BE2C (cell line): ENCODE measurements at regions not wholly inside any gene's neighbourhood (a gene's known extent, or its start where the extent isn't known, plus 50 kb on each side); places are given as distances from the start of the nearest gene placed in this dataset.
"Not testable (repeated sequence)": the region's sequence is repeated elsewhere in the genome, so short reads cannot be mapped to it uniquely, and the experiment has no call there.

ENCODE experiments used
- DNase-seq: peaks from one replicate; pipeline ENCODE4 v3.0.0-alpha.2; 2020
- H3K27me3 ChIP-seq: fragments of 250-450 bp; sonication (Bioruptor Pico); 2 replicates; pipeline ENCODE4 v1.5.1; 2020; ENCODE audit warnings: mild to moderate bottlenecking
- H3K36me3 ChIP-seq: fragments of 250-450 bp; sonication (Bioruptor Pico); 2 replicates; pipeline ENCODE4 v1.5.1; 2020; ENCODE audit warnings: mild to moderate bottlenecking
- H3K4me1 ChIP-seq: fragments of 250-450 bp; sonication (Bioruptor Pico); 2 replicates; pipeline ENCODE4 v1.5.1; 2020
- H3K4me3 ChIP-seq: 2 replicates; pipeline ENCODE4 v1.5.1; 2011; ENCODE audit warnings: low read depth, low read length
- H3K9me3 ChIP-seq: fragments of 250-450 bp; sonication (Bioruptor Pico); 2 replicates; pipeline ENCODE4 v1.5.1; 2020
- CTCF ChIP-seq: IDR thresholded peaks from 2 replicates; pipeline ENCODE4 v1.5.1; 2012; ENCODE audit warnings: mild to moderate bottlenecking, low read depth, low read length

- no peaks in the 10 kb centered on the region for H3K36me3 ChIP-seq
- DNase-seq: no peak
- H3K4me3 ChIP-seq: no peak overlapping the region
- H3K4me1 ChIP-seq: peaks cover 10% of the 10 kb centered on the region
- no peaks in the 10 kb centered on the region for H3K9me3 ChIP-seq
- H3K27me3 ChIP-seq: no peaks in the 10 kb centered on the region
- no peak for TF ChIP-seq CTCF
These were observed 141.3 kb upstream of the HMGN3 start for GRCh38 chr6:79375635-79376337.

- Histone ChIP-seq H3K27me3 (no peaks in the 10 kb centered on the region), H3K4me3 (no peak overlapping the region), H3K36me3 (no peaks in the 10 kb centered on the region), H3K9me3 (no peaks in the 10 kb centered on the region; the same call in 1 of the 2 replicates), H3K4me1 (peaks cover 10% of the 10 kb centered on the region)
- no peak for DNase-seq
- TF ChIP-seq CTCF: no peak
These were observed 139.8 kb upstream of the HMGN3 start for GRCh38 chr6:79374308-79374707.

- peaks cover 10% of the 10 kb centered on the region for H3K4me1 ChIP-seq
- TF ChIP-seq CTCF: no peak
- no peak overlapping the region for H3K4me3 ChIP-seq
- H3K9me3 ChIP-seq: peaks cover 1% of the 10 kb centered on the region
- no peaks in the 10 kb centered on the region for H3K27me3 ChIP-seq
- H3K36me3 ChIP-seq: no peaks in the 10 kb centered on the region
- DNase-seq: peak; percentile 60
These were observed 139.4 kb upstream of the HMGN3 start for GRCh38 chr6:79373880-79374279.

GRCh38 chr6:79373246-79373645 lies 138.8 kb upstream of the HMGN3 start:
- no peaks in the 10 kb centered on the region for H3K36me3 ChIP-seq
- H3K9me3 ChIP-seq: peaks cover 4% of the 10 kb centered on the region
- H3K27me3 ChIP-seq: no peaks in the 10 kb centered on the region
- H3K4me3 ChIP-seq: no peak overlapping the region
- H3K4me1 ChIP-seq: peaks cover 10% of the 10 kb centered on the region
- DNase-seq: no peak
- TF ChIP-seq CTCF: no peak

GRCh38 chr6:79372757-79373156 lies 138.3 kb upstream of the HMGN3 start:
- Histone ChIP-seq H3K4me3 (no peak overlapping the region), H3K36me3 (no peaks in the 10 kb centered on the region), H3K27me3 (no peaks in the 10 kb centered on the region), H3K9me3 (peaks cover 4% of the 10 kb centered on the region), H3K4me1 (peaks cover 10% of the 10 kb centered on the region)
- DNase-seq: no peak
- TF ChIP-seq CTCF: no peak

GRCh38 chr6:79369026-79369425 lies 134.5 kb upstream of the HMGN3 start:
- H3K4me1 ChIP-seq: peaks cover 7% of the 10 kb centered on the region; the same call in 1 of the 2 replicates
- no peaks in the 10 kb centered on the region for H3K36me3 ChIP-seq
- peaks cover 4% of the 10 kb centered on the region for H3K9me3 ChIP-seq
- TF ChIP-seq CTCF: no peak
- H3K27me3 ChIP-seq: no peaks in the 10 kb centered on the region
- DNase-seq: no peak
- H3K4me3 ChIP-seq: no peak overlapping the region

GRCh38 chr6:79363441-79363840 lies 129.0 kb upstream of the HMGN3 start:
- H3K36me3 ChIP-seq, H3K9me3 ChIP-seq, H3K27me3 ChIP-seq, H3K4me3 ChIP-seq, DNase-seq, H3K4me1 ChIP-seq: not testable (repeated sequence)

DNA sequence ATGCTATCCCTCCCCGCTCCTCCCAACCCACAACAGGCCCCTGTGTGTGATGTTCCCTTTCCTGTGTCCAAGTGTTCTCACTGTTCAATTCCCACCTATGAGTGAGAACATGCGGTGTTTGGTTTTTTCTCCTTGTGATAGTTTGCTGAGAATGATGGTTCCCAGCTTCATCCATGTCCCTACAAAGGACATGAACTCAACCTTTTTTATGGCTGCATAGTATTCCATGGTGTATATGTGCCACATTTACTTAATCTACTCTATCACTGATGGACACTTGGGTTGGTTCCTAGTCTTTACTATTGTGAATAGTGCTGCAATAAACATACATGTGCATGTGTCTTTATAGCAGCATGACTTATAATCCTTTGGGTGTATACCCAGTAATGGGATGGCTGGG lies 126.6 kb upstream of the HMGN3 start:
- not testable (repeated sequence) for H3K9me3 ChIP-seq, H3K36me3 ChIP-seq, H3K4me1 ChIP-seq, H3K4me3 ChIP-seq, H3K27me3 ChIP-seq, DNase-seq
